Keratinocyte (primary cell): ENCODE measurements at regions not wholly inside any gene's neighbourhood (a gene's known extent, or its start where the extent isn't known, plus 50 kb on each side); places are given as distances from the start of the nearest gene placed in this dataset.

Source experiments
- DNase-seq: peaks from one replicate; pipeline ENCODE4 v3.0.0-alpha.2; 2011; ENCODE audit warnings: low read depth, missing footprints, low spot score
- FAIRE-seq: peaks from 2 replicates; lab custom pipeline; 2011; peaks lifted over from hg19 to GRCh38; lab: Jason Lieb, UNC
- H2AFZ ChIP-seq: 2 replicates; pipeline ENCODE4 v1.6.0; 2012; ENCODE audit warnings: low read length, control low read depth, inconsistent platforms; ENCODE audit not compliant: control insufficient read depth
- H3K27ac ChIP-seq: 2 replicates; pipeline ENCODE4 v1.5.1; 2011; ENCODE audit warnings: low read length; ENCODE audit not compliant: control insufficient read depth, insufficient read depth
- H3K27me3 ChIP-seq: 3 replicates; pipeline ENCODE4 v1.6.0; 2011; ENCODE audit warnings: low read length; ENCODE audit not compliant: control insufficient read depth, insufficient read depth; ENCODE audit errors: extremely low read depth
- H3K36me3 ChIP-seq, 2 experiments: 2 replicates in 1 of 2; 3 replicates in 1 of 2; pipeline ENCODE4 v1.5.1; 2011; ENCODE audit warnings: low read length in 2 of 2, mild to moderate bottlenecking in 1 of 2; ENCODE audit not compliant: control insufficient read depth in 2 of 2, insufficient read depth in 2 of 2; ENCODE audit errors: extremely low read depth in 1 of 2
- H3K4me1 ChIP-seq: 3 replicates; pipeline ENCODE4 v1.5.1; 2011; ENCODE audit warnings: low read length; ENCODE audit not compliant: control insufficient read depth, insufficient read depth; ENCODE audit errors: extremely low read depth
- H3K4me2 ChIP-seq: 3 replicates; pipeline ENCODE4 v1.6.0; 2011; ENCODE audit warnings: low read depth, low read length; ENCODE audit not compliant: control insufficient read depth, insufficient read depth; ENCODE audit errors: extremely low read depth
- H3K4me3 ChIP-seq, 3 experiments: fragments of 200-600 bp in 1 of 3; sonication (generic) in 1 of 3; 2 replicates in 2 of 3; 3 replicates in 1 of 3; pipeline ENCODE4 v1.5.1; 2011 to 2016; ENCODE audit warnings: low read length in 3 of 3, mild to moderate bottlenecking in 3 of 3, control low read depth in 2 of 3, inconsistent platforms in 1 of 3, low read depth in 1 of 3, mixed read lengths in 1 of 3, mixed run types in 1 of 3, moderate library complexity in 1 of 3; ENCODE audit not compliant: control insufficient read depth in 2 of 3, insufficient read depth in 2 of 3; ENCODE audit errors: extremely low read depth in 1 of 3
- H3K79me2 ChIP-seq: 2 replicates; pipeline ENCODE4 v1.6.0; 2012; ENCODE audit warnings: low read length; ENCODE audit not compliant: control insufficient read depth, insufficient read depth
- H3K9ac ChIP-seq: 3 replicates; pipeline ENCODE4 v1.6.0; 2011; ENCODE audit warnings: low read length; ENCODE audit not compliant: control insufficient read depth, insufficient read depth; ENCODE audit errors: extremely low read depth
- H3K9me1 ChIP-seq: 3 replicates; pipeline ENCODE4 v1.6.0; 2011; ENCODE audit warnings: low read length; ENCODE audit not compliant: control insufficient read depth, insufficient read depth; ENCODE audit errors: extremely low read depth
- H3K9me3 ChIP-seq: 2 replicates; pipeline ENCODE4 v1.5.1; 2012; ENCODE audit warnings: low read depth, low read length; ENCODE audit not compliant: control insufficient read depth
- H4K20me1 ChIP-seq: 3 replicates; pipeline ENCODE4 v1.6.0; 2011; ENCODE audit warnings: low read length; ENCODE audit not compliant: control insufficient read depth, insufficient read depth; ENCODE audit errors: extremely low read depth
- EZH2 ChIP-seq: IDR thresholded peaks from one replicate; pipeline ENCODE4 v1.6.1; 2012; ENCODE audit warnings: inconsistent platforms, mild to moderate bottlenecking, low read length, moderate library complexity
- dilution Hi-C: fragments of 300-500 bp; cut with MboI; formaldehyde crosslinking; loops from one replicate; pipeline ENCODE4 v1.7.0; 2020; ENCODE audit warnings: low sequenced_read_pairs; ENCODE audit not compliant: extremely low pct_ligation_motif_present
- TF ChIP-seq, protein P1 (sequence below), 3 experiments: IDR thresholded peaks in 1 of 3; conservative IDR thresholded peaks in 1 of 3; optimal IDR thresholded peaks in 1 of 3; 2 replicates in 2 of 3; 3 replicates in 1 of 3; pipeline versions ENCODE3 to v1.5.1; 2011; ENCODE audit warnings: low read length in 3 of 3, mild to moderate bottlenecking in 3 of 3, moderate library complexity in 2 of 3, control low read depth in 1 of 3, inconsistent platforms in 1 of 3; ENCODE audit not compliant: insufficient read depth in 2 of 3; ENCODE audit errors: extremely low read depth in 1 of 3

DNA sequence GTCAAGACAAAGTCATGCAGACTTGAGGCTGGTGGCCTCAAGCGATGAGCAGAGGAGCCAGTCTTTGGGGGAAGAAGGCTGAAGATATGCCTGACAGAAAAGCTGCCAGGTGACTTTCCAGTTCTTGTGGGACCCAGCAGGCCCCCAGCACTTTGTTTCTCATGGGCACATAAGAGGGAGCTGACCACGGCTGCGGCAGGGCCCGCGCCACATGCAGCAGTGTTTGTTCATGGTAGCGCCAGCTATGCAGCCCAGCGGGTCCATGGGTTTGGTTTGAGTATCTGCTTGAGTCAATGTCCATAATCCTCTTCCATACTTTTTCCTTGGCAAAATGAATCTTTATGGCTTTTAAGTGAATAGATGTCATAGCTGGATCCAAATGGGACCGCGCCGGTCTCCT lies 91.0 kb upstream of the LY86 start:
- Histone ChIP-seq H3K9ac (no peak overlapping the region), H3K9me3 (no peaks in the 10 kb centered on the region), H3K4me2 (no peak overlapping the region), H4K20me1 (no peaks in the 10 kb centered on the region), H3K4me1 (no peaks in the 10 kb centered on the region), H3K79me2 (no peaks in the 10 kb centered on the region), H3K36me3 (no peaks in the 10 kb centered on the region), H3K9me1 (no peaks in the 10 kb centered on the region), H3K27me3 (no peaks in the 10 kb centered on the region), H3K27ac (no peak overlapping the region), H2AFZ (no peak overlapping the region), H3K4me3 (no peak overlapping the region)
- DNase-seq (no peak), FAIRE-seq (no peak)
- no peak for TF ChIP-seq EZH2
- dilution Hi-C loops: no loop called here

DNA sequence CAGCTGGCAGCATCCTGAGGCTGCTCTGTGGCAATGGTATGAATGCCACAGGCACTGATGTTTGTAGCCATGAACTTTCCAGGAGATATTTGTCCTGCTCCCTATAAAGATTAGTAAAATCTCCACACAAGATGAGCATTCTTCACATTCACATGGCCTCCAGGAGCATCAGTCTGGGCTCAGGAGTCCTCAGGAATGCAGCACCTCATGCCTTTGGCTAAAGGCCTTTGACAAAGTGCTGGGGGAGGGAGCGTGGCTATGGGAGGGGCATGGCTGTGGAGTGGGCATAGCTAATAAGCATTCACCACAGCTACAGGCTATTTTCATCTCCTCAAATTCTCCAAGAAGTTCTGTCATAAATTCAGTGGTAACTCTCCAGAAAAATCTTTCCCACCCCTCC lies 90.5 kb upstream of the LY86 start:
- H3K27ac ChIP-seq: no peak overlapping the region
- H3K4me3 ChIP-seq: no peak overlapping the region
- H4K20me1 ChIP-seq: no peaks in the 10 kb centered on the region
- H2AFZ ChIP-seq: no peak overlapping the region
- H3K4me2 ChIP-seq: no peak overlapping the region
- H3K79me2 ChIP-seq: no peaks in the 10 kb centered on the region
- no peak overlapping the region for H3K9ac ChIP-seq
- H3K9me3 ChIP-seq: no peaks in the 10 kb centered on the region
- H3K9me1 ChIP-seq: no peaks in the 10 kb centered on the region
- no peak for DNase-seq
- dilution Hi-C loops: no loop called here
- TF ChIP-seq, protein P1, sequence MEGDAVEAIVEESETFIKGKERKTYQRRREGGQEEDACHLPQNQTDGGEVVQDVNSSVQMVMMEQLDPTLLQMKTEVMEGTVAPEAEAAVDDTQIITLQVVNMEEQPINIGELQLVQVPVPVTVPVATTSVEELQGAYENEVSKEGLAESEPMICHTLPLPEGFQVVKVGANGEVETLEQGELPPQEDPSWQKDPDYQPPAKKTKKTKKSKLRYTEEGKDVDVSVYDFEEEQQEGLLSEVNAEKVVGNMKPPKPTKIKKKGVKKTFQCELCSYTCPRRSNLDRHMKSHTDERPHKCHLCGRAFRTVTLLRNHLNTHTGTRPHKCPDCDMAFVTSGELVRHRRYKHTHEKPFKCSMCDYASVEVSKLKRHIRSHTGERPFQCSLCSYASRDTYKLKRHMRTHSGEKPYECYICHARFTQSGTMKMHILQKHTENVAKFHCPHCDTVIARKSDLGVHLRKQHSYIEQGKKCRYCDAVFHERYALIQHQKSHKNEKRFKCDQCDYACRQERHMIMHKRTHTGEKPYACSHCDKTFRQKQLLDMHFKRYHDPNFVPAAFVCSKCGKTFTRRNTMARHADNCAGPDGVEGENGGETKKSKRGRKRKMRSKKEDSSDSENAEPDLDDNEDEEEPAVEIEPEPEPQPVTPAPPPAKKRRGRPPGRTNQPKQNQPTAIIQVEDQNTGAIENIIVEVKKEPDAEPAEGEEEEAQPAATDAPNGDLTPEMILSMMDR (optimal IDR thresholded peaks at IDR 0.05 in 1 of 3, IDR thresholded peaks at IDR 0.05 in 1 of 3, conservative IDR thresholded peaks at IDR 0.05 in 1 of 3; ENCODE audit: extremely low read depth in 1 of 3, insufficient read depth in 2 of 3, low read length in 3 of 3): no peak
- TF ChIP-seq EZH2: no peak
- no peak for FAIRE-seq
- H3K36me3 ChIP-seq: no peaks in the 10 kb centered on the region
- no peaks in the 10 kb centered on the region for H3K27me3 ChIP-seq
- no peaks in the 10 kb centered on the region for H3K4me1 ChIP-seq

DNA sequence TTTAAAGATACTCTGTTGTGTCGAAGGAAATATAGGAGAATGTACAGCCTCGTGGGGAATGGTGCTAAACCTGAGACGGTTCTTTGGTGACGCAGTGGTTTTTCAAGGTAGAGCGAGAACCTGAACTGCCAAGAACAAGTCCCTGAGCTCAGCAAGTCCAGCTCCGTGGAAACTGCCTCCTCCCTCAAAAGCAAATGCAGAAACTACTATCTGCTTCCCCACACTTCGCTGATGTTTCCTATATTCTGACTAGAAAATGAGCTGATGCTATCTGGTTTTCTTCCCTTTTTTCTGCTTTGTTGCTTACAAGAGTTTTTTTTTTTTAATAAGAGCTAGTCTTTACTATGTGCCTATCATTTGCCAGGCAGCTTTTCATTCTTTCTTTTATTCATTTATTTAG lies 85.3 kb upstream of the LY86 start:
- H3K36me3 ChIP-seq: no peaks in the 10 kb centered on the region
- no peak overlapping the region for H3K9ac ChIP-seq
- H3K4me1 ChIP-seq: no peaks in the 10 kb centered on the region
- H3K9me3 ChIP-seq: no peaks in the 10 kb centered on the region
- H3K9me1 ChIP-seq: no peaks in the 10 kb centered on the region
- FAIRE-seq (no peak), DNase-seq (no peak)
- H3K27ac ChIP-seq: no peak overlapping the region
- H3K4me2 ChIP-seq: no peak overlapping the region
- H3K79me2 ChIP-seq: no peaks in the 10 kb centered on the region
- no peaks in the 10 kb centered on the region for H3K27me3 ChIP-seq
- H2AFZ ChIP-seq: no peak overlapping the region
- H3K4me3 ChIP-seq: no peak overlapping the region
- TF ChIP-seq, protein P1 (optimal IDR thresholded peaks at IDR 0.05 in 1 of 3, IDR thresholded peaks at IDR 0.05 in 1 of 3, conservative IDR thresholded peaks at IDR 0.05 in 1 of 3; ENCODE audit: extremely low read depth in 1 of 3, insufficient read depth in 2 of 3, low read length in 3 of 3): no peak
- no peak for TF ChIP-seq EZH2
- dilution Hi-C loops: no loop called here
- no peaks in the 10 kb centered on the region for H4K20me1 ChIP-seq
